Transverse colon (tissue), 4 donors: ENCODE measurements at regions not wholly inside any gene's neighbourhood (a gene's known extent, or its start where the extent isn't known, plus 50 kb on each side); places are given as distances from the start of the nearest gene placed in this dataset.
"Not testable (repeated sequence)": the region's sequence is repeated elsewhere in the genome, so short reads cannot be mapped to it uniquely, and the experiment has no call there.

Source experiments
- DNase-seq: peaks from one replicate; pipeline ENCODE4 v3.0.0-alpha.2; 2019
- H3K27ac ChIP-seq, 4 donors: fragments of 200-600 bp; sonication (generic); 2 replicates each; pipeline ENCODE4 v1.5.1; 2016 to 2018; ENCODE audit warnings: inconsistent platforms in 4 of 4
- H3K27me3 ChIP-seq: fragments of 200-600 bp; sonication (generic); 2 replicates; pipeline ENCODE4 v1.5.1; 2017; ENCODE audit warnings: inconsistent platforms
- H3K36me3 ChIP-seq, 4 donors: fragments of 200-600 bp; sonication (generic); 2 replicates each; pipeline ENCODE4 v1.5.1; 2017 to 2019; ENCODE audit warnings: inconsistent platforms in 4 of 4
- H3K4me1 ChIP-seq, 4 donors: fragments of 200-600 bp; sonication (generic); 2 replicates each; pipeline ENCODE4 v1.5.1; 2017 to 2020; ENCODE audit warnings: inconsistent platforms in 4 of 4
- H3K4me3 ChIP-seq, 4 donors: fragments of 200-600 bp; sonication (generic); 1 replicate in 1 of 4; 2 replicates in 3 of 4; pipeline versions ENCODE4 v1.5.1 to v1.6.1; 2017 to 2019; ENCODE audit warnings: inconsistent platforms in 4 of 4
- H3K9me3 ChIP-seq, 2 donors: fragments of 200-600 bp; sonication (generic); 2 replicates each; pipeline ENCODE4 v1.5.1; 2017 to 2019; ENCODE audit warnings: inconsistent platforms in 2 of 2
- CTCF ChIP-seq, 5 experiments: fragments of 200-600 bp in 3 of 5; fragments of 450-650 bp in 2 of 5; sonication (generic) in 3 of 5; IDR thresholded peaks; 1 replicate in 2 of 5; 2 replicates in 3 of 5; pipeline ENCODE4 v1.5.1; 2016 to 2017; ENCODE audit warnings: antibody characterized with exemption in 5 of 5, inconsistent platforms in 3 of 5, mild to moderate bottlenecking in 2 of 5, moderate library complexity in 1 of 5
- EP300 ChIP-seq: sonication (generic); formaldehyde crosslinking; IDR thresholded peaks from one replicate; pipeline ENCODE4 v1.6.1; 2017; ENCODE audit warnings: antibody characterized with exemption, low read depth
- POLR2A ChIP-seq: fragments of 450-650 bp; IDR thresholded peaks from one replicate; pipeline ENCODE4 v1.6.1; 2016; ENCODE audit warnings: antibody characterized with exemption, mild to moderate bottlenecking, moderate library complexity
- POLR2AphosphoS5 ChIP-seq, 3 donors: sonication (generic); formaldehyde crosslinking; IDR thresholded peaks; one replicate each; pipeline ENCODE4 v1.6.1; 2016; ENCODE audit warnings: antibody characterized with exemption in 3 of 3
- WGBS, 2 donors: methylation state at CpG; one replicate each; pipeline ENCODE4 v1.1.5; 2018; ENCODE audit warnings: low coverage in 1 of 2; 5-methylcytosine and 5-hydroxymethylcytosine counted together
- in situ Hi-C, 4 donors: fragments of 200-750 bp; cut with MboI; loops; one replicate each; pipeline versions ENCODE4 v1.15.0 to v1.15.1; 2017; ENCODE audit warnings: low sequenced_read_pairs in 3 of 4, low pct_ligation_motif_present in 1 of 4, low pct_unique_long_range_greater_than_20kb in 1 of 4
- intact Hi-C: fragments of 100-400 bp; cut with DNase I; formaldehyde crosslinking; loops from one replicate; pipeline ENCODE4 v1.15.1; 2023; ENCODE audit warnings: low total_unique reads

GRCh38 chr3:154904328-154904727 is 175.8 kb upstream of the MME start:
- TF ChIP-seq CTCF (IDR thresholded peaks at IDR 0.05): peak in 2 of 5 experiments; percentile 26 to 40
- no peak for TF ChIP-seq POLR2A
- no peaks in the 10 kb centered on the region for H3K27me3 ChIP-seq
- in situ Hi-C loops (no loop called here), intact Hi-C loops (no loop called here)
- no peaks in the 10 kb centered on the region for H3K36me3 ChIP-seq
- WGBS, 2 donors: 29 to 31% methylated on average over 2 of the region's 2 CpGs
- no peak for DNase-seq
- no peaks in the 10 kb centered on the region for H3K9me3 ChIP-seq
- H3K4me3 ChIP-seq: no peak overlapping the region
- no peak overlapping the region for H3K27ac ChIP-seq
- peaks cover 0 to 6% (median 0%) of the 10 kb centered on the region in 4 donors for H3K4me1 ChIP-seq

GRCh38 chr3:154902495-154902894 is 177.6 kb upstream of the MME start:
- H3K4me1 ChIP-seq, H3K36me3 ChIP-seq, intact Hi-C loops, H3K4me3 ChIP-seq, DNase-seq, H3K27ac ChIP-seq, in situ Hi-C loops, H3K27me3 ChIP-seq, H3K9me3 ChIP-seq: not testable (repeated sequence)

GRCh38 chr3:154901278-154901677 is 178.8 kb upstream of the MME start:
- no peak overlapping the region for H3K27ac ChIP-seq
- intact Hi-C loops (no loop called here), in situ Hi-C loops (no loop called here)
- H3K27me3 ChIP-seq: no peaks in the 10 kb centered on the region
- WGBS, 2 donors: 86 to 96% methylated on average over 2 of the region's 2 CpGs
- H3K4me1 ChIP-seq: peaks cover 0 to 6% (median 0%) of the 10 kb centered on the region in 4 donors
- no peaks in the 10 kb centered on the region for H3K9me3 ChIP-seq
- H3K4me3 ChIP-seq: no peak overlapping the region
- no peak for TF ChIP-seq CTCF (IDR thresholded peaks at IDR 0.05)
- TF ChIP-seq POLR2A: no peak
- no peak for TF ChIP-seq EP300
- TF ChIP-seq POLR2AphosphoS5 (IDR thresholded peaks at IDR 0.05): no peak
- no peak for DNase-seq
- no peaks in the 10 kb centered on the region for H3K36me3 ChIP-seq

GRCh38 chr3:154900816-154901215 is 179.3 kb upstream of the MME start:
- Histone ChIP-seq H3K9me3 (no peaks in the 10 kb centered on the region), H3K27me3 (no peaks in the 10 kb centered on the region), H3K36me3 (no peaks in the 10 kb centered on the region), H3K4me3 (no peak overlapping the region), H3K4me1 (peaks cover 0 to 6% (median 0%) of the 10 kb centered on the region in 4 donors), H3K27ac (no peak overlapping the region)
- TF ChIP-seq POLR2A (no peak), CTCF (IDR thresholded peaks at IDR 0.05) (no peak), EP300 (no peak), POLR2AphosphoS5 (IDR thresholded peaks at IDR 0.05) (no peak)
- 64 to 67% methylated on average over 1 of the region's 1 CpG for WGBS, 2 donors
- intact Hi-C loops: no loop called here
- in situ Hi-C loops: no loop called here
- DNase-seq: no peak

GRCh38 chr3:154898916-154899315 is 181.2 kb upstream of the MME start:
- in situ Hi-C loops: no loop called here
- Histone ChIP-seq H3K36me3 (no peaks in the 10 kb centered on the region), H3K4me3 (no peak overlapping the region), H3K9me3 (no peaks in the 10 kb centered on the region), H3K27ac (no peak overlapping the region), H3K27me3 (no peaks in the 10 kb centered on the region), H3K4me1 (peaks cover 0 to 6% (median 0%) of the 10 kb centered on the region in 4 donors)
- intact Hi-C loops: loop anchor here (5.0 kb wide), 1 partner anchor 1052 kb away; no protein-coding TSS in a partner anchor
- no peak for DNase-seq
- no peak for TF ChIP-seq POLR2A
- TF ChIP-seq POLR2AphosphoS5 (IDR thresholded peaks at IDR 0.05): no peak
- no peak for TF ChIP-seq CTCF (IDR thresholded peaks at IDR 0.05)
- no peak for TF ChIP-seq EP300
- WGBS, 2 donors: 64% methylated on average over 1 of the region's 1 CpG
